ENCODE measurements at regions not wholly inside any gene's neighbourhood (a gene's known extent, or its start where the extent isn't known, plus 50 kb on each side); places are given as distances from the start of the nearest gene placed in this dataset.
"Not testable (repeated sequence)": the region's sequence is repeated elsewhere in the genome, so short reads cannot be mapped to it uniquely, and the experiment has no call there.

DNA sequence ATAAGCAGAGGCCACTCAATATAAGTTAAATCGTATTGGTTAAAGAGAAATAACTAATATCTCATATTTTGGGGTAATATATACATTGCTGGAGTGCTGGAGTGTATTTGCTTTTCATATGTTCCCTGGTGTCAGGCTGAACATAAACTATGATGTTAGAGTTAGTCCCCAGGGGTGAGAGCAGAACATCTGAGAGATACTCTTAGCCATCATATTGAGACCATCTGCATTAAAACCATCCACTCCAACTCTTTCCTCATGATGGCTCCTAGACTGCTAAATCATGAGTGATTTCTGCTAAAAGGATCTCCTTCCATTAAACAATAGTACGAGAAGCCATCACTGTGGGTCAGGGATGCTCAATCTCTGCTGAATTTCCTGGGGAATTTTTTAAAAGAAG is 436.2 kb downstream of the DTWD2 start:
- no peak for DNase-seq (ENCODE audit: low spot score)

DNA sequence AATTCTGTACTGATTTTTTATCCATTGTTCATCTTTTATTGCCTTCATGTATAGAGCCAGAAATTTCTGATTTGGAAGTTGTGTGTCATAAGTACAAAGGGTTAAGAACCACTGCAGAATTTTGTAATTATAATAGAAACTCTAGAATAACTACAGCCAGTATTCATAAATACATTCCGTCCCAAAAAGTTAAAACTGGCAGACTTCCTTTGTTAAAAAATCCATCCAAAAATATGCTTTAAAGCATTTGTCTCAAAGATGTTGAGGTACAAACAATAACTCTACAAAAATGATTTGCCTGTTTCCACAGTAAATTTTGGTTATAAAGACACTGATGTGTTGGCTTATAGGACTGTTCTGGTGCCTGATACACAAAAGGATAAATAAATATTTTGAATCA is 436.6 kb downstream of the DTWD2 start:
- no peak for DNase-seq (ENCODE audit: low spot score)

DNA sequence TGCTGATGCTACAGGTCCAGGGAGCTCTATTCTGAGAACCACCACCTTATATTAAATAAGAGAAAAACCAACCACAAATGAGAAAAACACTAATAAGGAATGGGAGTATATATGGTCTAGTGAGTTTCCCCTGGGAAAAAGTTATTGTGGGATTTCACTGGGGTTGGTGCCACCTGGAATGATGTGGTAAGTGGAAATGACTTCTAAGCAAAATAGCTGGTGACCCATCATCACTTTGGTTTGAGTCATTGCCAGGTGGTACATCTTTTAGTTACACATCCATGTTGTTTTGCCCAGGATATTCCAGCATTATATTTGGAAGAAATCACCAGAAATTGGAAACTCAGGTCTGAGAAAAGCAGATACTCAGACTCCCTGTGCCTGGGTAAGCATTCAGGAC is 437.3 kb downstream of the DTWD2 start:
- no peak for DNase-seq (ENCODE audit: low spot score)

DNA sequence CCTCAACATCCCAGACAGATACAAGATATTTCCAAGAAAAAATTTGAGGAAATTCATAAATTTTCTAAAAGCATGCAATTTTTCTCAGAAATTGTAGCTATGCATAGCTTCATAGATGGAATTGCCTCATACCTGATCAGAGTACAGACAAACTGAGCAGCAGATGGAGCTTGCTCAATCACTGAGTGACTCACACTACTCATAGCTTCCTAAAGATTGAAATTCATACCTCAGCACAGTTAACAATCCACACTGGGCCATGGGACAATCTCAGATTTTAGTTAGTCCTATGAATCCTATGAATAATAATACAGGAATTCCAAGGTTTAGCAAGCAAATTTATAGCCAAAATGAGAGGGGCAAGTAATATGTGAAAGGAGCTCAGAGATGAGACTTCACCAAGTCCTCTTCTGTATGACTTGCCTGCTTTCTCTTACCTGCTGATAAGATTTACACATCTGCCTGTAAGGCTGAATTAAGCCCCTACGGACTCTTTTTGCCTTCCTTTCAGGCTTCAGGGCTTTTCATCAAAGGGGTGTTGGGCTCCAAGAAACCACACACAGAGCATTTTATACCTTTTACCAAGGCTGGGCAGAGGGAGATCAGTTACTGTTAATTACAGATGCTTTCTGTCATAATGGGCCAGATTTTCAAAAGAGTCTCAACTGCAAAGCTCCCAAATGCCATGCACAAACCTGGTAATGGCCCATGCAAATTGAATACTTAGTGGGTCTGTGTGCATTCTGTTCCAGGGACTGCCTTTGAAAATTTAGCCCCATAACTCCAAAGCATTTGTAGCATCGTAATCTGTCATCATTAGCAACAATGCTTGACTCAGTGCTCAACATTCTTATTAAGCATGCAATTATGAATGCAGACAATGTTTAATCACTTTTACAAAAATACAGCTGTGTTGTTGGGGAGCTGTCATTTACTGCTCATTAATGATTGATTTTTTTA is 439.3 kb downstream of the DTWD2 start:
- DNase-seq (ENCODE audit: low spot score) = no peak

DNA sequence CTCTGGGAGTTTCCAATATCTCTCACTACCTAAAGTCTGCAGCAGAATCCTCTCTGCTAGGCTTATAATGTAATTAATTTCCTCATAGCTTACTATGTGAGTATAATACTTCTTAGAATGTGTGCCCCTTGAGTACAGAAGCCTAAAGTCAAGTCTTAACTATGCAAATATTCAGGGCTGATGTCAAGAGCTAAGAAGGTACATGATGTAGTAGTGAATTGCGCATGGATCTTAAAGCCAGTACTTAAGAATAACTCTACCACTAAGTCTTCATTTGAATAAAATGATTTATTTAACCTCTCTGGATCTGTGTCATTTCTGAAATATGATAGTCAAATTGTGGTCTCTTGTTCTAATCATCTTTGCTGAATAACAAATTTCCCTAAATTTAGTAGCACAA is 442.9 kb downstream of the DTWD2 start:
- DNase-seq (ENCODE audit: low spot score) = no peak

DNA sequence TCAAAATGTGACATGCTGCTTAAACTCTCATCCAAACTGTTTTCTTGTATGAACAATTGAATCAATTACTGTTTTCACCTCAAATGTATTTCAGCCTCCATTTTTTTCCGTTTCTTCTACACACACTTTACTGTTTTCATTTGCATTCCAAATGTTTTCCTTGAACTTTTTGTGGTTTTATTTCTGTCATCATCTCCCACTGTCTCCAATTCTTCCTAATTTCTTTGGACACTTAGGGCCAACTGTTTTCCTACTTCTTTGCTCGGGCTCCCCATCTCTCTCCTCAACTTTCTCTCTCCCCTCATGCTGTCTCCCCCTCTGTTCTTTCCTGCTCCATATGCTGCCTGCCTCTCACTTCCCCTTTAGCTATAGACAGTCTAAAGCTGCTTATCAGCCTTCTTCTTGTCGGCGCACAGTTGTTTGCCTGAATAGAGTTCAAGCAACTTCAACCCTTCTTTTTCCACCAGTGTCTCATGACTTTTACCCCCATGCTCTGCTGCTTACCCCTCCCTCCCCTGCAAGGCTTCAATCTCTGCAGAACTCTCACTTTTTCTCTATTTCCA is 443.4 kb downstream of the DTWD2 start:
- DNase-seq (ENCODE audit: low spot score) = no peak

DNA sequence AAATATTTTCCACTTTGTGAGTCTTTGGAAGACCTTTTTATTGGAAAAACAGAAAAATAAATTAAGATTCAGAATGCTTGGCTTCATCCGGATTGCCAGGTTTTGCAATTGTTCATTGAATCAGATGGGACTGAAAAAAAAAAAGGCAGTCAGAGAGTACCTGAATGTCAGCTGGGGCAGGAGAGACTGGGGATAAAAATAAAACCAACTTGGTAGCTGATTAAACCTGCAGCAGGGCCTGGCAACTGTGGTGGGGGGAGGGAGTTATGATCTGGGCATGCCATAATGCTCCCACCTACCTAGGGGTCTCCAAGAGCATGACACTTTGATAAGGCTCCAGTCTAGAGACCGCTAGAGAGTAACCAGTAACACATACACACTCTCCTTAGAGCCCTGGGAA is 454.4 kb downstream of the DTWD2 start:
- no peak for DNase-seq (ENCODE audit: low spot score)

DNA sequence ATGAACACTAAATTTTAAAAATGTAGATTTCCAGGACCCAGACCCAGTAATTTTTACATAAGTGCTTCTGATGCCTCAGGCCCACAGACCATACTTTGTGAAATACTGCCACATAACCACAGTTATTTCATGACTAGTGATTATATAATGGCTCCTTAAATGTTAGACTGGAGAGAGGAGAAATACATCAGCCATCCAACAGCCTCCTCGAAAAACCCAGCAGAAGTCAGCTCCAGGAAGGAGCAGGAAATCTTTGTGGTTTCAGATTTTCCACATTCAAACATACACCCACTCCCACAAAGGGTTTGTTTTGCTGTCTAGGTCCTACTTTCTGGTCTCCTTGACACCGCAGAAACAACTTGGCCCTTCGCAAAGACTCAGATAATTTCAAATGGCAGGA is 455.2 kb downstream of the DTWD2 start:
- no peak for DNase-seq (ENCODE audit: low spot score)

DNA sequence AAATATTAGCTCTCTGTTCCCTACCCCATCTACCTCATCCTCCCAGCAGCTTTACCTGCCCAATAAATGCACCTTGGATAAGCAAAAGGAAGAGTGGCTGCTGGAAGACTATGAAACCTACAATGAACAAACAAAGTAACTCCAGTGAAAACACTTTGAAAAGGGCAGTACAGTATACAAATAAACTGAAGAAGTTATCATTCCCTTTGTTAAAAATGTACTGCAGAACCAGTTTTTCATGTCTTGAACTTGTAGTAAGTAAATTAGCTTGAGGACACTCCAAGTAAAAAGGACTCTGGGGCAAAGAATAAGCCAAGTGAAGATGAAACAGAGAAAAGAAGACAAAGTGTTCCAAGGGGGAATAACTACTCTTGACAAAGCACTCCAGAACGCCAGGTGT is 457.1 kb downstream of the DTWD2 start:
- DNase-seq (ENCODE audit: low spot score) = no peak

DNA sequence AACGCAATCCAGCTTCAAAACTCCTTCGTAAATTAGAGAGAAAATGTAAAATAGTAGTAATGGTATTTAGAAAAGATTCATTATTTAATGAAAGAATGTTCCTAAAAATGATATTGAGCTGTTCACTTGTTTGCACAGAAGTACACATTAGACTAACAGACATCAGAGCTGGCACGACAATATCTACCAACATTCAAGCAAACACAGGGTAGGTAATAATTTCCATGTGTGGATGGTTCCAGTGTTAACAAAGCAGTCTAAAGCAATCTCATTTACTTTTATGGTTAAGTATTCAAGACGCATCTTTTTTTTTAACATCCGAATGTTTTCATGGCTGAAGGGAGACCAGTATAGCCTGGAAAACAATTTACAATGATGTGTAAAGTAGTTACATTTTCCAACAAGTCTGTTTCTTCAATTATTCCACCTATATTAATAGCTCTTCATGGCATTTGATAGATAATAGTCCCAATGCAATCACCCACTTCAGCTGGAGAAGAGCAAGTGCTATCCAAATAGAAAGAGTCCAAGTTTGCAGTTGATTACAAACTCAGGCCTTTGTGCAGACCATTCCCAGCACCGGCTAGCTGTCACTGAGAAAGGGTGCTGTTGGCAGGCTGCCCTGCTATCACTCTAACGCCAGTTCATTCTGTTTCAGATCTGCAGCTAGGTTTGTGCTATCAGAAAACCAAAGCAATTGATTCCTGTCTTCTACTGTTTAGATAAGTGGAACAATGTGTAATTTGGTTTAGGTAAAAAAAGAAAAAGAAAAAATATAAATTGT is 458.8 kb downstream of the DTWD2 start:
- no peak for DNase-seq (ENCODE audit: low spot score)

DNA sequence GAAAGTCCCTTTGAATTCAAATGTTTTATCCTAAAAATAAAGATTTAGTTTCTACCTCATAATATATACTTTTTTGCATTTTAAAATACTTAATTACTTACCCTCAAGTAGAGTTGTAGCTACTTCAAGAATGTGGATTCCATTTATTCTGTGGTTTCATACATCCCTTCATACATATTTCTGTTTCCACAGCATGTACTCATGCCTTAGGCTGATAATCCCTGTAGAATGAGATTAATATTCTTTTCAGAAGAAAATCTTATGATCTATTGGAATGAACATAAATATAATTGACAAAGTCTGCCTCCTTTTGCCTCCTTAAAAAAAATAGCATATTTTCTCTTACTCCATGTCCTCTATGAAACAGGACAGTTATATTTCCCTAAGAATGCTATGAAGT is 465.7 kb downstream of the DTWD2 start:
- no peak for DNase-seq (ENCODE audit: low spot score)

DNA sequence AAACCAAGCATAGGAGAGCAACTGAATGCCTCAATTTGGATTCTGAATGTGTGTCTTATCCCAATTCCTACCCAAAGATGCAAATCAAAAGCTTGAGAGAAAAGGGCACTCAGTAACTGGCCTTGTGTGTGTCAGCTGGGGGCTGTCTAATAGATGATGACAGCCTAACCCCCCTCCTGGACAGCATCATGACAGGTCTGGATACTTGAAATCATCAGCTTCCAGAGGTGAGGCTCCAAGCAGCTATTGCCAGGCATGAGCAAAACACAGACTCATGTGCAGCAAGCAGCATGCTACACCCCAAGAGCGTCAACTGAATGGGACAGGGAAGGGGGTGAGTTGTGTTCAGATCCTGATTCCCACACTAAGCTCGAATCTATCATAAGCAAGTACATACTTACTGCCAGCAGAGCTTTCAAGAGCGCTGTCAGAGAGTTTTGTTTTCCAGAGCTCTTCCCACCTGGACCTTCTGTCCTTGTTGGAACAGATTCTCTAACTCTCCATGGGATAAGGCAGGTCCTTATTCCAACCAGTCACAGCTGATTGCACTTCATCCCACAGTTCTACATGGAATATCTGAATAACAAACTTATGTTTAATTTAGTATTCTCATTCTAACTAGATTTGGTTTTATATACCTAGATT is 467.5 kb downstream of the DTWD2 start:
- DNase-seq (ENCODE audit: low spot score) = no peak

DNA sequence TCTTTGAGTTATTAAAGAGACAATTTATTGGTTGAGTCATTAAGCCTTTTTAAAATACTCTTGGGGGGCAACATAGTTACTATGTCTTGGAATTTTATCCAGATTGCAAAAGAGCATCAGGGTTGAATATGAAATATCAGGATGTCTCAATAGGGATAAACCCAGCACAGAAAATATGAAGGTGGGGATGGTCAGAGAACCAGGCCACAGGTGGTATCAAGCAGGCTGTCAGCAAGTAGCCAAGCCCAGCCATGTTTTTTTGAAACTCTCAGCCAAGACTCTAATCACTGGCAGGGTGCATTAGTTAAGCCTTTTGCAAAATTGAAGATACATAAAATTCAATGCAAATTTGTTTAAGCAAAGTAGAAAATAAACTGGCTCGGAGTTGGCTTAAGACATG is 468.9 kb downstream of the DTWD2 start:
- no peak for DNase-seq (ENCODE audit: low spot score)

DNA sequence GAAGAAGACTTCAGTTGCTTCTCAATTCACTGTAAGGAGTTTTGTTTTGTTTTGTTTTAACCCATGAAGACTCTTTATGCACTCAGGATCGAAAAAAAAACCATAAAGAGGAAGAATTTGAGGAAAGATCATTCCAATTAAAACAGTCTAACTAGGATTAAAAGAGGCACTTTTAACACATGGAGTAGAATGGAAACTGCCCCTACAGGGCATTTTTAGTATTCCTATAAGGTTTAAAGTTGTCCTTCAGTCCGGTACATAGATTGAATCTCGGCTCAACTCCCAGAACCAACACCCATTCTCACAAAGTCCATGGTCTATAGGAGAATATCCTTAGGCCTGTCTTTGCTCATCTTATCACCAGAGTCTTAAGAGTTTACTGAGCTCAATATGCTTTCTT is 469.6 kb downstream of the DTWD2 start:
- DNase-seq (ENCODE audit: low spot score) = no peak

DNA sequence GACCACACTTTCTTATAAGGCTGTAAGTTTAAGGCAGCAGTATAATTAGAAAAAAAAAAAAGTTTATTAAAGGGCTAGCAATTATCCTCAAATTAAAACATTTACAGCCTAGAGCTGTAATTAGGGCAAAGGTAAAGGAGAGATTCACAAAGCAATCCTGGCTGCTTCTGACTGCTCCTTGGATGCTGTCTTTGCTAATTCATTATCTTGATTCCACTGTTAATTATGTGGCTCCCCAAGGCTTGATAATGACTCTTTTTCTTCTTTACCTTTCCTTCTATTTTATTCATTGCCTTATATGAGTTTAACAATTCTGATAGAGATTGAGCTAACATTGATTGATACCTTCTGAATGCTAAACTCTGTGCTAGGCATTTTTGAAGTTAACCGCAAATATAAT is 476.5 kb downstream of the DTWD2 start:
- no peak for DNase-seq (ENCODE audit: low spot score)

DNA sequence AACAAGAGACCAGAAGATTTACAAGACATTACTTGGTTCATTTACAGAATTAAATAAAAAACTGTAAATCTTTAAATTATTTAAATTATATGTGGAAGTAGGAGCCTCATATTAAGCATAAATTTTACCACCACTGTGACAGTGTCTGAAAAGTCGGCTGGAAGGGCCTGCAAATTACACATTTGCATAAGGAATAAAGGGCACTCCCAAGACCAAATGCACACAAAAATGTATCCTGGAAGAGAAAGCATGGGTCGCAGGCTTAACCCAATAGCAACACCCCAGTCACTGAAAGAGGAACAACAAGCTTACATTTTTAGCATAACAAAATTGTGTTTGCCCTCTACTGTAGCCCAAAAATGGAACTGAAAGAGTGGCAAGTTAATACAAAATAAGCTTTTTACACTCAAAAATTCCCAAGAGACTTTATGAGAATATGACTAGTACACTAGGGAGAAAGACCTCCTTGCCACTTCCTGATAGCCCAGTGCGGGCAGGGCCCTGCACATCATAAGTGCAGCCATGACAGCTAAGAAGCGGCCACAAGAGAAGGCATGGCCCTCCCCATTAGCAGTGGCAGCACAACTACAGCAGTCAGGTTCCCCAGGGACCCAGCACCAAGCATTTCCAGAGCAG is 482.0 kb downstream of the DTWD2 start:
- no peak for DNase-seq (ENCODE audit: low spot score)

DNA sequence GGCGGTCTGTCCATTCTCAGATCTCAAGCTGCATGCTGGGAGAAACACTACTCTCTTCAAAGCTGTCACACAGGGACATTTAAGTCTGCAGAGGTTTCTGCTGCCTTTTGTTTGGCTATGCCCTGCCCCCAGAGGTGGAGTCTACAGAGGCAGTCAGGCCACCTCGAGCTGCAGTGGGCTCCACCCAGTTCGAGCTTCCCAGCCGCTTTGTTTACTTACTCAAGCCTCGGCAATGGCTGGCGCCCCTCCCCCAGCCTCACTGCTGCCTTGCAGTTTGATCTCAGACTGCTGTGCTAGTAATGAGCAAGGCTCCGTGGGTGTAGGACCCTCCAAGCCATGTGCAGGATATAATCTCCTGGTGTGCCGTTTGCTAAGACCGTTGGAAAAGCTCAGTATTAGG is 486.1 kb downstream of the DTWD2 start:
- not testable (repeated sequence) for DNase-seq (ENCODE audit: low spot score)

DNA sequence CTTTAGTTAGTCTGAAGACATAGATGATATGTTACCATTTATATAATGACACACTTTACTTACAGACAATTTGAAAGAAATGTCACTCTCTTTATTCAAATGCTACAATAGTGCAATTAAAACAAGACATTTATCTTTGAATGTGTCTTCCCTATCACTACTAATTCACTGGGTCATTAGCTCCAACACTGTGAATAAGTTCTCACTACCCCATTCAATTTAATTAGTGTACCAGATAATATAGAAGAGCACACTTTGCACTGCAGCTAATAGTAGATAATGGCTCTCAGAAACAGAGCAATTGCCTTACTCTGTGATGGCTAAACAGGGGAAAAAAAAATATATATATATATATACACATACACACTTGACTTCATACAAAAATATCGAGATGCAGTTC is 497.0 kb downstream of the DTWD2 start:
- DNase-seq (ENCODE audit: low spot score) = no peak

DNA sequence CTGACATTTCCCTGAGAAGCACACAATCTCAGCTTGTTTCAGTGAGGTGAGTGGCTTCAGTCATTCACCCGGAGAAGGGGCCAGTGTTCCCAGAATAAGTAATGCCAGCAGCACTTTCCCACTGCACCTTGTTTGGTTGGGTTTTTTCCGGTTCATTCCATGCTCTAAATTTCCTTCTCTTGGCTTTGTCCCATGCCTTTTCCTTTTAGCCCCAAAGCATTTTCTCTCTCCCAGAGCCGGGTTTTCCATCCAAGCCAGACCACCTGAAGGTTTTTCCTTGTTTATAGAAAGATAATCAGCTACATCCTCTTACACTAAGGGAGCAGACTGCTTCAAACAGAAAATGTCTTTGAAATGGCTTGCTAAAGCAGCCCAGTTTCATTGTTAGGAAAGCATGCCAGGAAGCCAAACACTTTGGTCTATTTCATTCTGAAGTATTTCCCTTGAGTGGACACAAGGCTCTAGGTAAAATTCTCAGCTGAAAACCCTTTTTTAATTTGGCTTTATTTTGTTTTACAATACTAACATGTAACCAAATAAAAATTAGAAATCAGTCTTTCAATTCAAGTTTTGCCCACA is 501.6 kb downstream of the DTWD2 start:
- no peak for DNase-seq (ENCODE audit: low spot score)

DNA sequence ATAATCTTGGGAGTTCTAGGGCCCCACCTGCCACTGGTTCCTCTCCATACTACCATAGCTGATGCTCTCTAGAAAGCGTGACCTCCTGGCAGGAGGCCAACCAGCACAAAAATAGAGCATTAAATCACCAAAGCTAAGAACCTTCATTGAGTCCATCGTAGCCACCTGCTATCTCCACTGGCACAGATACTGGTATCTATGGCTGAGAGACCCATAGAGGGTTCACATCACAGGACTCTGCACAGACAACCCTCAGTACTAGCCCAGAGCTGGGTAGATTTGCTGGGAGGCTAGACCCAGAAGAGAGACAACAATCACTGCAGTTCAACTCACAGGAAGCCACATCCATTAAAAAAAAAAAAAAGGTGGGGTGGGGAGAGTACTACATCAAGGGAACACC is 509.1 kb downstream of the DTWD2 start:
- DNase-seq (ENCODE audit: low spot score) = no peak

DNA sequence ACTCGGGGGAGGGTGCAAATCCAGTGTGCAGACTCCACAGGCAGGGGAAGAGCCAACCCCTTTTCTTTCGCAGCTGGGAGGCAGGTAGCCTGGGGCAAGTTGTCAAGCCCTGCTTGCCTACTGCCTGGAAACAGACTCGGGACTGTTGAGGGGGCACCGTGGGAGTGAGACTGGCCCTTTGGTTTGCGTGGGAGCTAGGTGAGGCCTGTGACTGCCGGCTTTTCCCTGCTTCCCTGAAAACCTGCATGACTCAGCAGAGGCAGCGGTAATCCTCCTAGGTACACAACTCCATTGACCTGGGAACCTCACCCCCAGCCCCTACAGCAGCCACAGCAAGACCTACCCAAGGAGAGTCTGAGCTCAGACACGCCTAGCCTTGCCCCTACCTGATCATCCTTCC is 509.5 kb downstream of the DTWD2 start:
- DNase-seq (ENCODE audit: low spot score) = no peak

DNA sequence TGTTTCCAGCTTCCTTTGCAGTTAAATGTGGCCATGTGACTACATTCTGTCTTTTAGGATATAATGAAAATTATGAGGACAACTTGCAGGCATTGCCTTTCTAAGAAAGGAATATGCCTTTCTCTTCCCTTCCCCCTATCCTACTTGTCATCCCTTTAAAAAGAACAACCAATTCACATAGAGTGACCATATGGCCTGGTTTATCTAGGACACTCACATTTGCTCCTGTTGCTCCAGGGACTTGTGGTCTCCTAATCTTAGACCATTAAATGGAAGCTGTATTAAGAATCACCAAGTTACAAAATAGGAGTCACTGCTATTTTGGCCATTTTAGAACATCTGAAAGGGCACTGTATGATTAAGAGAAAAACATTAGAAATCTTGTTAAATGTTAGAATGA is 520.3 kb downstream of the DTWD2 start:
- no peak for DNase-seq (ENCODE audit: low spot score)
